ENCODE measurements at regions not wholly inside any gene's neighbourhood (a gene's known extent, or its start where the extent isn't known, plus 50 kb on each side); places are given as distances from the start of the nearest gene placed in this dataset.

- Histone ChIP-seq H3K4me1 (ENCODE audit: control insufficient read depth in 2 of 2, insufficient read depth in 2 of 2, low read length in 2 of 2) (no peaks in the 10 kb centered on the region), H3K9me3 (ENCODE audit: control insufficient read depth in 2 of 3, low read length in 3 of 3) (no peaks in the 10 kb centered on the region), H3K27ac (ENCODE audit: low read depth, low read length) (no peak overlapping the region), H3K36me3 (ENCODE audit: control insufficient read depth in 2 of 3, insufficient read depth in 3 of 3, low read length in 3 of 3) (no peaks in the 10 kb centered on the region), H3K4me3 (ENCODE audit: low read length) (no peak overlapping the region), H3K27me3 (ENCODE audit: control insufficient read depth in 2 of 2, insufficient read depth in 2 of 2, low read length in 2 of 2) (no peaks in the 10 kb centered on the region)
- H3K4me3 Mint-ChIP-seq = no peak overlapping the region
- DNase-seq (no peak), ATAC-seq (no peak)
- ChIA-PET CTCF (no interaction called here), POLR2A (no interaction called here)
- H3K27me3 Mint-ChIP-seq = no peaks in the 10 kb centered on the region
- peaks cover 0 to 2% (median 0%) of the 10 kb centered on the region in 7 donors for H3K4me1 Mint-ChIP-seq
- H3K36me3 Mint-ChIP-seq = peaks cover 11 to 36% (median 17%) of the 10 kb centered on the region in 5 donors
- intact Hi-C loops (cut with micrococcal nuclease) = no loop called here
- no peaks in the 10 kb centered on the region for H3K9me3 Mint-ChIP-seq
- H3K27ac Mint-ChIP-seq = no peak overlapping the region
Measured at GRCh38 chr2:113838744-113839444, 51.0 kb upstream of the ACTR3 start.

GRCh38 chr2:113838277-113838676, 51.6 kb upstream of the ACTR3 start:
- no peak for ATAC-seq
- Mint-ChIP-seq H3K9me3 (no peaks in the 10 kb centered on the region), H3K36me3 (peaks cover 11 to 33% (median 17%) of the 10 kb centered on the region in 5 donors), H3K4me1 (peaks cover 0 to 2% (median 0%) of the 10 kb centered on the region in 7 donors), H3K27me3 (no peaks in the 10 kb centered on the region), H3K4me3 (no peak overlapping the region), H3K27ac (no peak overlapping the region)
- no peaks in the 10 kb centered on the region for H3K36me3 ChIP-seq (ENCODE audit: control insufficient read depth in 2 of 3, insufficient read depth in 3 of 3, low read length in 3 of 3)
- H3K9me3 ChIP-seq (ENCODE audit: control insufficient read depth in 2 of 3, low read length in 3 of 3) = no peaks in the 10 kb centered on the region
- intact Hi-C loops (cut with micrococcal nuclease) = no loop called here
- CTCF ChIA-PET = no interaction called here
- H3K27me3 ChIP-seq (ENCODE audit: control insufficient read depth in 2 of 2, insufficient read depth in 2 of 2, low read length in 2 of 2) = no peaks in the 10 kb centered on the region
- no peaks in the 10 kb centered on the region for H3K4me1 ChIP-seq (ENCODE audit: control insufficient read depth in 2 of 2, insufficient read depth in 2 of 2, low read length in 2 of 2)
- no peak overlapping the region for H3K27ac ChIP-seq (ENCODE audit: low read depth, low read length)
- POLR2A ChIA-PET = no interaction called here
- H3K4me3 ChIP-seq (ENCODE audit: low read length) = no peak overlapping the region
- DNase-seq = no peak

DNA sequence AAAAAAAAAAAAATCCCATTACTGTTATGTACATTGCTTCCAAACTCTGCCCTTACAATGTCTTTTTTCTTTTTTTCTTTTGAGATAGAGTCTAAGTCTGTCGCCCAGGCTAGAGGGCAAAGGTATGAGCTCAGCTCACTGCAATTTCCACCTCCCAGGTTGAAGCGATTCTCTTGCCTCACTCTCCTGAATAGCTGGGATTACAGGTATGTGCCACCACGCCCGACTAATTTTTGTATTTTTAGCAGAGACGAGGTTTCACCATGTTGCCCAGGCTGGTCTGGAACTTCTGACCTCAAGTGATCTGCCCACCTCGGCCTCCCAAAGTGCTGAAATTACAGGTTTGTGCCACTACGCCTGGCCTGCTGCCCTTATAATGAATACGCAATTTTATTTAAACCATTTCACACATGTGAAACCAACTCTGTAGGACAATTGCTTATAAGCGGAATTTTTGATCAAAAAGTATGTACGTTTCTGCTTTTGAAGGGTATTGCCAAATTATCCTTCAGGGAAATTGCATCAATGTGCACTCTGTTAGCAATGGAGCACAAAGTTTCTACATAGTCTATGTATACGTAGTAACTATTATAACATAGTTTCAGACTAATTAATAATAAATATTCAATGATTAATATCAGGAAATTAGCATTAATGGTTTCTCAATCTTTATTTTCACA, 55.7 kb upstream of the ACTR3 start:
- Histone ChIP-seq H3K36me3 (ENCODE audit: control insufficient read depth in 2 of 3, insufficient read depth in 3 of 3, low read length in 3 of 3) (no peaks in the 10 kb centered on the region), H3K4me3 (ENCODE audit: low read length) (no peak overlapping the region), H3K4me1 (ENCODE audit: control insufficient read depth in 2 of 2, insufficient read depth in 2 of 2, low read length in 2 of 2) (no peaks in the 10 kb centered on the region), H3K9me3 (ENCODE audit: control insufficient read depth in 2 of 3, low read length in 3 of 3) (no peaks in the 10 kb centered on the region), H3K27me3 (ENCODE audit: control insufficient read depth in 2 of 2, insufficient read depth in 2 of 2, low read length in 2 of 2) (no peaks in the 10 kb centered on the region), H3K27ac (ENCODE audit: low read depth, low read length) (no peak overlapping the region)
- Mint-ChIP-seq H3K4me1 (peaks cover 0 to 2% (median 0%) of the 10 kb centered on the region in 7 donors), H3K4me3 (no peak overlapping the region), H3K27ac (no peak overlapping the region), H3K27me3 (no peaks in the 10 kb centered on the region), H3K9me3 (peaks cover 0 to under 1% (median 0%) of the 10 kb centered on the region in 11 donors), H3K36me3 (peaks cover 0 to 24% (median 8%) of the 10 kb centered on the region in 5 donors)
- POLR2A ChIA-PET = no interaction called here
- intact Hi-C loops (cut with micrococcal nuclease) = no loop called here
- ATAC-seq = no peak
- CTCF ChIA-PET = no interaction called here
- no peak for DNase-seq

- H3K27me3 Mint-ChIP-seq = no peaks in the 10 kb centered on the region
- ChIA-PET CTCF (interaction anchor here (0.8 kb wide), 1 partner anchor 211 kb away, joined by 3 read pairs; no protein-coding TSS in a partner anchor), POLR2A (no interaction called here)
- H3K36me3 Mint-ChIP-seq = peaks cover under 1 to 33% (median 18%) of the 10 kb centered on the region in 5 donors
- no peak overlapping the region for H3K4me3 Mint-ChIP-seq
- H3K27ac Mint-ChIP-seq = no peak overlapping the region
- H3K9me3 ChIP-seq (ENCODE audit: control insufficient read depth in 2 of 3, low read length in 3 of 3) = no peaks in the 10 kb centered on the region
- H3K36me3 ChIP-seq (ENCODE audit: control insufficient read depth in 2 of 3, insufficient read depth in 3 of 3, low read length in 3 of 3) = no peaks in the 10 kb centered on the region
- no peaks in the 10 kb centered on the region for H3K27me3 ChIP-seq (ENCODE audit: control insufficient read depth in 2 of 2, insufficient read depth in 2 of 2, low read length in 2 of 2)
- H3K27ac ChIP-seq (ENCODE audit: low read depth, low read length) = no peak overlapping the region
- no peaks in the 10 kb centered on the region for H3K4me1 ChIP-seq (ENCODE audit: control insufficient read depth in 2 of 2, insufficient read depth in 2 of 2, low read length in 2 of 2)
- no peak overlapping the region for H3K4me3 ChIP-seq (ENCODE audit: low read length)
- intact Hi-C loops (cut with micrococcal nuclease) = no loop called here
- ATAC-seq = no peak
- peaks cover 0 to 7% (median 0%) of the 10 kb centered on the region in 11 donors for H3K9me3 Mint-ChIP-seq
- DNase-seq = no peak
- H3K4me1 Mint-ChIP-seq = peaks cover 0 to 2% (median 0%) of the 10 kb centered on the region in 7 donors
Measured at GRCh38 chr2:113832795-113833290, 57.0 kb upstream of the ACTR3 start.

- Mint-ChIP-seq H3K27ac (no peak overlapping the region), H3K9me3 (peaks cover 0 to 7% (median 0%) of the 10 kb centered on the region in 11 donors), H3K27me3 (no peaks in the 10 kb centered on the region), H3K36me3 (peaks cover 4 to 44% (median 25%) of the 10 kb centered on the region in 5 donors), H3K4me1 (peaks cover 0 to 2% (median 0%) of the 10 kb centered on the region in 7 donors), H3K4me3 (no peak overlapping the region)
- H3K27ac ChIP-seq (ENCODE audit: low read depth, low read length) = no peak overlapping the region
- CTCF ChIA-PET = no interaction called here
- no peaks in the 10 kb centered on the region for H3K36me3 ChIP-seq (ENCODE audit: control insufficient read depth in 2 of 3, insufficient read depth in 3 of 3, low read length in 3 of 3)
- no peak overlapping the region for H3K4me3 ChIP-seq (ENCODE audit: low read length)
- intact Hi-C loops (cut with micrococcal nuclease) = no loop called here
- H3K9me3 ChIP-seq (ENCODE audit: control insufficient read depth in 2 of 3, low read length in 3 of 3) = no peaks in the 10 kb centered on the region
- no peaks in the 10 kb centered on the region for H3K27me3 ChIP-seq (ENCODE audit: control insufficient read depth in 2 of 2, insufficient read depth in 2 of 2, low read length in 2 of 2)
- POLR2A ChIA-PET = interaction anchor here (0.6 kb wide), 1 partner anchor 24 kb away, joined by 3 read pairs; no protein-coding TSS in a partner anchor
- no peaks in the 10 kb centered on the region for H3K4me1 ChIP-seq (ENCODE audit: control insufficient read depth in 2 of 2, insufficient read depth in 2 of 2, low read length in 2 of 2)
- ATAC-seq (no peak), DNase-seq (no peak)
Measured at GRCh38 chr2:113831161-113831560, 58.7 kb upstream of the ACTR3 start.

GRCh38 chr2:113829761-113830160, 60.1 kb upstream of the ACTR3 start:
- Mint-ChIP-seq H3K4me1 (no peaks in the 10 kb centered on the region), H3K27ac (no peak overlapping the region), H3K9me3 (peaks cover 0 to 7% (median 0%) of the 10 kb centered on the region in 11 donors), H3K27me3 (no peaks in the 10 kb centered on the region), H3K4me3 (no peak overlapping the region), H3K36me3 (peaks cover 4 to 44% (median 25%) of the 10 kb centered on the region in 5 donors)
- no peaks in the 10 kb centered on the region for H3K9me3 ChIP-seq (ENCODE audit: control insufficient read depth in 2 of 3, low read length in 3 of 3)
- H3K4me3 ChIP-seq (ENCODE audit: low read length) = no peak overlapping the region
- ChIA-PET CTCF (no interaction called here), POLR2A (no interaction called here)
- no peak overlapping the region for H3K27ac ChIP-seq (ENCODE audit: low read depth, low read length)
- intact Hi-C loops (cut with micrococcal nuclease) = no loop called here
- H3K27me3 ChIP-seq (ENCODE audit: control insufficient read depth in 2 of 2, insufficient read depth in 2 of 2, low read length in 2 of 2) = no peaks in the 10 kb centered on the region
- DNase-seq (no peak), ATAC-seq (no peak)
- H3K36me3 ChIP-seq (ENCODE audit: control insufficient read depth in 2 of 3, insufficient read depth in 3 of 3, low read length in 3 of 3) = no peaks in the 10 kb centered on the region
- no peaks in the 10 kb centered on the region for H3K4me1 ChIP-seq (ENCODE audit: control insufficient read depth in 2 of 2, insufficient read depth in 2 of 2, low read length in 2 of 2)
